Common myeloid progenitor, CD34-positive (primary cell): ENCODE measurements at regions not wholly inside any gene's neighbourhood (a gene's known extent, or its start where the extent isn't known, plus 50 kb on each side); places are given as distances from the start of the nearest gene placed in this dataset.

Experiments
- CTCF ChIA-PET: fragments of 350-600 bp; sonication (Branson Sonifier 250); formaldehyde crosslinking; loops from one replicate; lab custom pipeline; 2021; ENCODE audit warnings: antibody characterized with exemption; lab: Charles Lee
- POLR2A ChIA-PET: fragments of 350-600 bp; sonication (Branson Sonifier 250); formaldehyde crosslinking; loops from one replicate; lab custom pipeline; 2021; ENCODE audit warnings: antibody characterized with exemption; lab: Charles Lee
- DNase-seq, 3 donors: peaks; one replicate each; pipeline versions ENCODE4 v3.0.0 to v3.0.0-alpha.2; 2013
- H3K27ac ChIP-seq, 2 experiments: 1 replicate in 1 of 2; 2 replicates in 1 of 2; pipeline ENCODE4 v1.7.0; 2013; ENCODE audit warnings: inconsistent platforms in 2 of 2, low read length in 2 of 2, mild to moderate bottlenecking in 2 of 2, low read depth in 1 of 2, moderate library complexity in 1 of 2; ENCODE audit not compliant: severe bottlenecking in 2 of 2, insufficient read depth in 1 of 2, poor library complexity in 1 of 2
- H3K27me3 ChIP-seq, 5 experiments: replicated peaks in 2 of 5; 1 replicate in 3 of 5; 2 replicates in 2 of 5; pipeline versions ENCODE4 v1.6.1 to v1.7.0; 2013; ENCODE audit warnings: low read length in 4 of 5, mild to moderate bottlenecking in 2 of 5, moderate library complexity in 2 of 5, inconsistent platforms in 1 of 5; ENCODE audit not compliant: insufficient read depth in 5 of 5, control insufficient read depth in 4 of 5
- H3K36me3 ChIP-seq, 4 experiments: 1 replicate in 2 of 4; 2 replicates in 2 of 4; pipeline versions ENCODE4 v1.6.1 to v1.7.0; 2013; ENCODE audit warnings: low read length in 3 of 4, control low read depth in 1 of 4, mild to moderate bottlenecking in 1 of 4; ENCODE audit not compliant: control insufficient read depth in 4 of 4, insufficient read depth in 4 of 4
- H3K4me1 ChIP-seq, 4 experiments: 1 replicate in 3 of 4; 2 replicates in 1 of 4; pipeline versions ENCODE4 v1.6.1 to v1.7.1; 2013; ENCODE audit warnings: low read length in 3 of 4, mild to moderate bottlenecking in 3 of 4, control low read depth in 1 of 4, inconsistent platforms in 1 of 4, moderate library complexity in 1 of 4; ENCODE audit not compliant: control insufficient read depth in 4 of 4, insufficient read depth in 4 of 4; ENCODE audit errors: control extremely low read depth in 1 of 4
- H3K4me3 ChIP-seq, 7 experiments: 1 replicate in 4 of 7; 2 replicates in 3 of 7; pipeline versions ENCODE4 v1.5.1 to v1.7.0; 2013; ENCODE audit warnings: mild to moderate bottlenecking in 7 of 7, low read length in 6 of 7, moderate library complexity in 6 of 7, inconsistent platforms in 2 of 7, low read depth in 2 of 7, control low read depth in 1 of 7; ENCODE audit not compliant: insufficient read depth in 4 of 7, control insufficient read depth in 1 of 7; ENCODE audit errors: extremely low read depth in 1 of 7
- H3K9me3 ChIP-seq, 5 experiments: 1 replicate in 4 of 5; 2 replicates in 1 of 5; pipeline versions ENCODE4 v1.6.1 to v1.7.1; 2013; ENCODE audit warnings: low read length in 4 of 5, mild to moderate bottlenecking in 2 of 5, inconsistent platforms in 1 of 5, low read depth in 1 of 5, moderate library complexity in 1 of 5; ENCODE audit not compliant: control insufficient read depth in 4 of 5, insufficient read depth in 2 of 5; ENCODE audit errors: control extremely low read depth in 1 of 5
- WGBS: methylation state at CpG from one replicate; pipeline ENCODE4 v1.1.5; 2013; ENCODE audit not compliant: insufficient coverage; 5-methylcytosine and 5-hydroxymethylcytosine counted together

- POLR2A ChIA-PET = no interaction called here
- DNase-seq = peak; percentile 20 to 43 (median 37)
- Histone ChIP-seq H3K9me3 (no peaks in the 10 kb centered on the region), H3K27ac (no peak overlapping the region), H3K36me3 (no peaks in the 10 kb centered on the region), H3K27me3 (no peaks in the 10 kb centered on the region), H3K4me3 (peak overlapping the region in 4 of 7 experiments; percentile 27 to 68 (median 33)), H3K4me1 (no peaks in the 10 kb centered on the region)
- CTCF ChIA-PET = interaction anchor here (1.1 to 2.0 kb wide), 3 partner anchors 18 to 126 kb away, joined by 3 to 4 read pairs (median 4); no protein-coding TSS in a partner anchor
- 44% methylated on average over 3 of the region's 7 CpGs for WGBS
These were observed 395.2 kb upstream of the DCN start for GRCh38 chr12:91577586-91578539.

- Histone ChIP-seq H3K9me3 (no peaks in the 10 kb centered on the region), H3K27ac (no peak overlapping the region), H3K36me3 (no peaks in the 10 kb centered on the region), H3K27me3 (no peaks in the 10 kb centered on the region), H3K4me3 (no peak overlapping the region), H3K4me1 (no peaks in the 10 kb centered on the region)
- ChIA-PET CTCF (no interaction called here), POLR2A (no interaction called here)
- no CpG with 5 or more reads among the region's 1 CpG for WGBS
- DNase-seq = no peak
These were observed 393.8 kb upstream of the DCN start for GRCh38 chr12:91576432-91576831.

- DNase-seq = no peak
- WGBS = no CpG with 5 or more reads among the region's 2 CpGs
- no peak overlapping the region for H3K27ac ChIP-seq
- H3K4me1 ChIP-seq = no peaks in the 10 kb centered on the region
- H3K36me3 ChIP-seq = no peaks in the 10 kb centered on the region
- POLR2A ChIA-PET = no interaction called here
- H3K9me3 ChIP-seq = no peaks in the 10 kb centered on the region
- no peak overlapping the region for H3K4me3 ChIP-seq
- H3K27me3 ChIP-seq = no peaks in the 10 kb centered on the region
- CTCF ChIA-PET = interaction anchor here (0.6 kb wide), 1 partner anchor 93 kb away, joined by 3 read pairs; no protein-coding TSS in a partner anchor
These were observed 393.0 kb upstream of the DCN start for GRCh38 chr12:91575630-91576029.

- no peak for DNase-seq
These were observed 392.4 kb upstream of the DCN start for GRCh38 chr12:91574975-91575374.

GRCh38 chr12:91574391-91574790, 391.8 kb upstream of the DCN start:
- H3K4me3 ChIP-seq = no peak overlapping the region

More at GRCh38 chr12:91574975-91575374, 392.4 kb upstream of the DCN start:
- Histone ChIP-seq H3K27me3 (no peaks in the 10 kb centered on the region), H3K4me3 (no peak overlapping the region), H3K27ac (no peak overlapping the region), H3K36me3 (no peaks in the 10 kb centered on the region), H3K4me1 (no peaks in the 10 kb centered on the region), H3K9me3 (no peaks in the 10 kb centered on the region)
- 93% methylated on average over 2 of the region's 4 CpGs for WGBS
- ChIA-PET CTCF (interaction anchor here (0.6 kb wide), 1 partner anchor 94 kb away, joined by 3 read pairs; no protein-coding TSS in a partner anchor), POLR2A (no interaction called here)

GRCh38 chr12:91572869-91573268, 390.3 kb upstream of the DCN start:
- DNase-seq = no peak

More at GRCh38 chr12:91574391-91574790, 391.8 kb upstream of the DCN start:
- no peaks in the 10 kb centered on the region for H3K9me3 ChIP-seq
- H3K27me3 ChIP-seq = no peaks in the 10 kb centered on the region
- no peak overlapping the region for H3K27ac ChIP-seq
- no peaks in the 10 kb centered on the region for H3K4me1 ChIP-seq
- WGBS = no CpG with 5 or more reads among the region's 1 CpG
- no peak for DNase-seq
- CTCF ChIA-PET = no interaction called here
- POLR2A ChIA-PET = no interaction called here
- no peaks in the 10 kb centered on the region for H3K36me3 ChIP-seq

GRCh38 chr12:91567100-91567485, 384.5 kb upstream of the DCN start:
- Histone ChIP-seq H3K4me3 (no peak overlapping the region), H3K27me3 (no peaks in the 10 kb centered on the region), H3K9me3 (no peaks in the 10 kb centered on the region), H3K4me1 (no peaks in the 10 kb centered on the region), H3K36me3 (no peaks in the 10 kb centered on the region), H3K27ac (no peak overlapping the region)
- DNase-seq = no peak
- ChIA-PET CTCF (interaction anchor here (0.6 kb wide), 1 partner anchor 44 kb away, joined by 4 read pairs; no protein-coding TSS in a partner anchor), POLR2A (no interaction called here)
- WGBS = no CpG with 5 or more reads among the region's 2 CpGs

More at GRCh38 chr12:91572869-91573268, 390.3 kb upstream of the DCN start:
- Histone ChIP-seq H3K27me3 (no peaks in the 10 kb centered on the region), H3K9me3 (no peaks in the 10 kb centered on the region), H3K36me3 (no peaks in the 10 kb centered on the region), H3K4me1 (no peaks in the 10 kb centered on the region), H3K4me3 (no peak overlapping the region), H3K27ac (no peak overlapping the region)
- ChIA-PET CTCF (interaction anchor here (1.7 kb wide), 1 partner anchor 9 kb away, joined by 5 read pairs; no protein-coding TSS in a partner anchor), POLR2A (no interaction called here)
- 100% methylated on average over 2 of the region's 3 CpGs for WGBS
